ENCODE measurements at regions not wholly inside any gene's neighbourhood (a gene's known extent, or its start where the extent isn't known, plus 50 kb on each side); places are given as distances from the start of the nearest gene placed in this dataset.

- no peaks in the 10 kb centered on the region for H3K36me3 ChIP-seq
- TF ChIP-seq CTCF (IDR thresholded peaks at IDR 0.05) (no peak), POLR2A (IDR thresholded peaks at IDR 0.05) (no peak), EP300 (IDR thresholded peaks at IDR 0.05) (no peak)
- H3K9me3 ChIP-seq = no peaks in the 10 kb centered on the region
- intact Hi-C loops (cut with DNase I) = loop anchor here in 1 of 4 donors (5.0 kb wide), 1 partner anchor 79 kb away; no protein-coding TSS in a partner anchor
- H3K4me3 ChIP-seq = no peak overlapping the region
- H3K27ac ChIP-seq = peak overlapping the region; percentile 96 to 98
- DNase-seq = no peak
- peaks cover 27% of the 10 kb centered on the region for H3K4me1 ChIP-seq (ENCODE audit: insufficient read depth)
- 69 to 76% (median 69%) methylated on average over 10 of the region's 10 CpGs for WGBS, 3 donors
- no peaks in the 10 kb centered on the region for H3K27me3 ChIP-seq
These were observed 116.5 kb upstream of the SLC45A1 start for GRCh38 chr1:8201331-8201861.

- WGBS, 3 donors = 86 to 92% (median 89%) methylated on average over 18 of the region's 18 CpGs
These were observed 117.4 kb upstream of the SLC45A1 start for GRCh38 chr1:8200317-8201115.

GRCh38 chr1:8198522-8198921 is 119.4 kb upstream of the SLC45A1 start:
- Histone ChIP-seq H3K4me1 (ENCODE audit: insufficient read depth) (peaks cover 27% of the 10 kb centered on the region), H3K27me3 (no peaks in the 10 kb centered on the region), H3K4me3 (no peak overlapping the region), H3K36me3 (no peaks in the 10 kb centered on the region), H3K9me3 (no peaks in the 10 kb centered on the region), H3K27ac (no peak overlapping the region)
- WGBS, 3 donors = 92 to 95% (median 94%) methylated on average over 6 of the region's 6 CpGs
- no peak for TF ChIP-seq POLR2A (IDR thresholded peaks at IDR 0.05)
- no peak for TF ChIP-seq EP300 (IDR thresholded peaks at IDR 0.05)
- TF ChIP-seq CTCF (IDR thresholded peaks at IDR 0.05) = no peak
- intact Hi-C loops (cut with DNase I) = no loop called here
- DNase-seq = no peak

More at GRCh38 chr1:8200317-8201115, 117.4 kb upstream of the SLC45A1 start:
- peak in 1 of 5 donors; percentile 40 for DNase-seq
- no peak for TF ChIP-seq EP300 (IDR thresholded peaks at IDR 0.05)
- no peak for TF ChIP-seq CTCF (IDR thresholded peaks at IDR 0.05)
- no peak for TF ChIP-seq POLR2A (IDR thresholded peaks at IDR 0.05)
- Histone ChIP-seq H3K27ac (peak overlapping the region; percentile 96 to 98), H3K36me3 (no peaks in the 10 kb centered on the region), H3K4me1 (ENCODE audit: insufficient read depth) (peaks cover 27% of the 10 kb centered on the region), H3K4me3 (no peak overlapping the region), H3K9me3 (no peaks in the 10 kb centered on the region), H3K27me3 (no peaks in the 10 kb centered on the region)
- intact Hi-C loops (cut with DNase I) = loop anchor here in 1 of 4 donors (5.0 kb wide), 1 partner anchor 78 kb away; no protein-coding TSS in a partner anchor

- Histone ChIP-seq H3K27ac (no peak overlapping the region), H3K4me3 (no peak overlapping the region), H3K36me3 (no peaks in the 10 kb centered on the region), H3K4me1 (ENCODE audit: insufficient read depth) (peaks cover 20% of the 10 kb centered on the region), H3K9me3 (no peaks in the 10 kb centered on the region), H3K27me3 (no peaks in the 10 kb centered on the region)
- DNase-seq = peak; percentile 76 to 84 (median 83)
- intact Hi-C loops (cut with DNase I) = no loop called here
- TF ChIP-seq EP300 (IDR thresholded peaks at IDR 0.05) (no peak), POLR2A (IDR thresholded peaks at IDR 0.05) (no peak), CTCF (IDR thresholded peaks at IDR 0.05) (no peak)
- WGBS, 3 donors = 13 to 23% (median 16%) methylated on average over 20 of the region's 20 CpGs
These were observed 120.2 kb upstream of the SLC45A1 start for GRCh38 chr1:8197493-8198282.

Data from ovary (tissue), 7 donors.